Activated effector memory CD4-positive, alpha-beta T cell treated with Interleukin-2 at 50 U/mL for 16 hours (primary cell): ENCODE measurements at regions not wholly inside any gene's neighbourhood (a gene's known extent, or its start where the extent isn't known, plus 50 kb on each side); places are given as distances from the start of the nearest gene placed in this dataset.

ENCODE experiments used
- DNase-seq: peaks from one replicate; pipeline ENCODE4 v3.0.0-alpha.2; 2020

- DNase-seq: no peak
These were observed 399.8 kb upstream of the USP15 start for GRCh38 chr12:61860451-61860850.

- no peak for DNase-seq
These were observed 397.2 kb upstream of the USP15 start for GRCh38 chr12:61862986-61863385.

- DNase-seq: no peak
These were observed 396.4 kb upstream of the USP15 start for GRCh38 chr12:61863811-61864210.

- DNase-seq: no peak
These were observed 390.4 kb upstream of the USP15 start for GRCh38 chr12:61869796-61870195.

- no peak for DNase-seq
These were observed 389.3 kb upstream of the USP15 start for GRCh38 chr12:61870658-61871484.

- no peak for DNase-seq
These were observed 388.8 kb upstream of the USP15 start for GRCh38 chr12:61871485-61871810.

GRCh38 chr12:61879229-61879628 is 381.0 kb upstream of the USP15 start:
- no peak for DNase-seq

- DNase-seq: no peak
These were observed 380.0 kb upstream of the USP15 start for GRCh38 chr12:61880186-61880585.

GRCh38 chr12:61891632-61892031 is 368.6 kb upstream of the USP15 start:
- no peak for DNase-seq

- no peak for DNase-seq
These were observed 366.0 kb upstream of the USP15 start for GRCh38 chr12:61894168-61894567.

- DNase-seq: no peak
These were observed 363.8 kb upstream of the USP15 start for GRCh38 chr12:61896436-61896835.

GRCh38 chr12:61902403-61902802 is 357.8 kb upstream of the USP15 start:
- DNase-seq: no peak

- DNase-seq: no peak
These were observed 349.1 kb upstream of the USP15 start for GRCh38 chr12:61911113-61911512.

- no peak for DNase-seq
These were observed 344.8 kb upstream of the USP15 start for GRCh38 chr12:61915420-61915819.

- no peak for DNase-seq
These were observed 343.4 kb upstream of the USP15 start for GRCh38 chr12:61916831-61917230.

GRCh38 chr12:61919686-61920085 is 340.5 kb upstream of the USP15 start:
- no peak for DNase-seq

GRCh38 chr12:61920230-61920629 is 340.0 kb upstream of the USP15 start:
- no peak for DNase-seq

- no peak for DNase-seq
These were observed 337.1 kb upstream of the USP15 start for GRCh38 chr12:61923152-61923551.

- no peak for DNase-seq
These were observed 325.6 kb upstream of the USP15 start for GRCh38 chr12:61934564-61934963.

- no peak for DNase-seq
These were observed 320.2 kb upstream of the USP15 start for GRCh38 chr12:61939977-61940376.

- no peak for DNase-seq
These were observed 303.7 kb upstream of the USP15 start for GRCh38 chr12:61956545-61956944.

- DNase-seq: no peak
These were observed 285.7 kb upstream of the USP15 start for GRCh38 chr12:61974461-61974860.

GRCh38 chr12:61985830-61986229 is 274.4 kb upstream of the USP15 start:
- DNase-seq: no peak

- DNase-seq: no peak
These were observed 273.0 kb upstream of the USP15 start for GRCh38 chr12:61987173-61987572.

- no peak for DNase-seq
These were observed 268.5 kb upstream of the USP15 start for GRCh38 chr12:61991661-61992060.
